ENCODE measurements at regions not wholly inside any gene's neighbourhood (a gene's known extent, or its start where the extent isn't known, plus 50 kb on each side); places are given as distances from the start of the nearest gene placed in this dataset.

- Histone ChIP-seq H3K4me2 (no peak overlapping the region), H4K20me1 (ENCODE audit: insufficient read depth, poor library complexity, severe bottlenecking) (no peaks in the 10 kb centered on the region), H3K4me3 (no peak overlapping the region), H3K27ac (no peak overlapping the region), H2AFZ (no peak overlapping the region), H3K4me1 (ENCODE audit: insufficient read depth) (no peaks in the 10 kb centered on the region), H3K79me2 (no peaks in the 10 kb centered on the region), H3K9me2 (replicated peaks; ENCODE audit: insufficient read depth) (no peaks in the 10 kb centered on the region), H3K36me3 (replicated peaks; ENCODE audit: insufficient read depth, low read depth) (no peaks in the 10 kb centered on the region), H3K27me3 (no peaks in the 10 kb centered on the region), H3K9me3 (ENCODE audit: low read depth) (no peaks in the 10 kb centered on the region)
- DNase-seq (ENCODE audit: low spot score), result no peak
- WGBS (ENCODE audit: low lambda C conversion rate, missing lambda C conversion rate), result 74% methylated on average over 8 of the region's 8 CpGs
- TF ChIP-seq EZH2phosphoT487 (IDR thresholded peaks at IDR 0.05; ENCODE audit: low read depth, severe bottlenecking, unreplicated experiment), result no peak
- TF ChIP-seq CTCF (IDR thresholded peaks at IDR 0.05; ENCODE audit: poor library complexity), result no peak
- TF ChIP-seq EZH2 (IDR thresholded peaks at IDR 0.05; ENCODE audit: borderline replicate concordance), result no peak
Measured at GRCh38 chr5:167614294-167615021, 677.0 kb upstream of the WWC1 start.

- no peaks in the 10 kb centered on the region for H3K9me3 ChIP-seq (ENCODE audit: low read depth)
- no peak overlapping the region for H3K4me2 ChIP-seq
- H3K9me2 ChIP-seq (replicated peaks; ENCODE audit: insufficient read depth), result no peaks in the 10 kb centered on the region
- H3K27ac ChIP-seq, result no peak overlapping the region
- no peaks in the 10 kb centered on the region for H3K4me1 ChIP-seq (ENCODE audit: insufficient read depth)
- H4K20me1 ChIP-seq (ENCODE audit: insufficient read depth, poor library complexity, severe bottlenecking), result no peaks in the 10 kb centered on the region
- DNase-seq (ENCODE audit: low spot score), result no peak
- no peaks in the 10 kb centered on the region for H3K79me2 ChIP-seq
- H3K27me3 ChIP-seq, result peaks cover 6% of the 10 kb centered on the region
- H3K36me3 ChIP-seq (replicated peaks; ENCODE audit: insufficient read depth, low read depth), result no peaks in the 10 kb centered on the region
- no peak for TF ChIP-seq CTCF (IDR thresholded peaks at IDR 0.05; ENCODE audit: poor library complexity)
- no peak for TF ChIP-seq EZH2phosphoT487 (IDR thresholded peaks at IDR 0.05; ENCODE audit: low read depth, severe bottlenecking, unreplicated experiment)
- no peak for TF ChIP-seq EZH2 (IDR thresholded peaks at IDR 0.05; ENCODE audit: borderline replicate concordance)
- 44% methylated on average over 2 of the region's 2 CpGs for WGBS (ENCODE audit: low lambda C conversion rate, missing lambda C conversion rate)
- H3K4me3 ChIP-seq, result no peak overlapping the region
- H2AFZ ChIP-seq, result no peak overlapping the region
Measured at GRCh38 chr5:167616043-167616890, 675.2 kb upstream of the WWC1 start.

- TF ChIP-seq EZH2 (IDR thresholded peaks at IDR 0.05; ENCODE audit: borderline replicate concordance), result no peak
- no peak for TF ChIP-seq CTCF (IDR thresholded peaks at IDR 0.05; ENCODE audit: poor library complexity)
- no peak for TF ChIP-seq EZH2phosphoT487 (IDR thresholded peaks at IDR 0.05; ENCODE audit: low read depth, severe bottlenecking, unreplicated experiment)
- H4K20me1 ChIP-seq (ENCODE audit: insufficient read depth, poor library complexity, severe bottlenecking), result no peaks in the 10 kb centered on the region
- H3K4me3 ChIP-seq, result no peak overlapping the region
- peaks cover 6% of the 10 kb centered on the region for H3K27me3 ChIP-seq
- no peak overlapping the region for H3K4me2 ChIP-seq
- H3K27ac ChIP-seq, result no peak overlapping the region
- H3K79me2 ChIP-seq, result no peaks in the 10 kb centered on the region
- 71% methylated on average over 3 of the region's 3 CpGs for WGBS (ENCODE audit: low lambda C conversion rate, missing lambda C conversion rate)
- no peaks in the 10 kb centered on the region for H3K4me1 ChIP-seq (ENCODE audit: insufficient read depth)
- no peak overlapping the region for H2AFZ ChIP-seq
- no peak for DNase-seq (ENCODE audit: low spot score)
- no peaks in the 10 kb centered on the region for H3K9me3 ChIP-seq (ENCODE audit: low read depth)
- H3K36me3 ChIP-seq (replicated peaks; ENCODE audit: insufficient read depth, low read depth), result no peaks in the 10 kb centered on the region
- no peaks in the 10 kb centered on the region for H3K9me2 ChIP-seq (replicated peaks; ENCODE audit: insufficient read depth)
Measured at GRCh38 chr5:167623354-167623753, 668.1 kb upstream of the WWC1 start.

Measured in hepatocyte (in vitro differentiated cells).